GM12891 (cell line): ENCODE measurements at regions not wholly inside any gene's neighbourhood (a gene's known extent, or its start where the extent isn't known, plus 50 kb on each side); places are given as distances from the start of the nearest gene placed in this dataset.

Experiments
- DNase-seq: peaks from one replicate; pipeline ENCODE4 v3.0.0; 2011; ENCODE audit warnings: low spot score; ENCODE audit not compliant: insufficient read length
- FAIRE-seq: peaks from 2 replicates; lab custom pipeline; 2011; peaks lifted over from hg19 to GRCh38; lab: Jason Lieb, UNC
- PAX5 ChIP-seq: IDR thresholded peaks from 2 replicates; pipeline ENCODE4 v1.6.1; 2011; ENCODE audit warnings: low read length, moderate library complexity, mild to moderate bottlenecking; ENCODE audit not compliant: insufficient read depth, severe bottlenecking
- POLR2A ChIP-seq: IDR thresholded peaks from 2 replicates; pipeline ENCODE4 v1.6.1; 2011; ENCODE audit warnings: low read depth, low read length, control low read depth
- POLR2AphosphoS5 ChIP-seq: IDR thresholded peaks from 2 replicates; pipeline ENCODE4 v1.6.1; 2011; ENCODE audit warnings: low read depth, low read length, control low read depth
- POU2F2 ChIP-seq: IDR thresholded peaks from 2 replicates; pipeline ENCODE4 v1.6.1; 2011; ENCODE audit warnings: low read depth, mild to moderate bottlenecking, control low read depth, low read length, moderate library complexity
- SPI1 ChIP-seq: IDR thresholded peaks from 2 replicates; pipeline ENCODE4 v1.6.1; 2011; ENCODE audit warnings: low read depth, low read length, control low read depth
- TAF1 ChIP-seq: IDR thresholded peaks from 2 replicates; pipeline ENCODE4 v1.6.1; 2011; ENCODE audit warnings: low read depth, low read length, control low read depth

DNA sequence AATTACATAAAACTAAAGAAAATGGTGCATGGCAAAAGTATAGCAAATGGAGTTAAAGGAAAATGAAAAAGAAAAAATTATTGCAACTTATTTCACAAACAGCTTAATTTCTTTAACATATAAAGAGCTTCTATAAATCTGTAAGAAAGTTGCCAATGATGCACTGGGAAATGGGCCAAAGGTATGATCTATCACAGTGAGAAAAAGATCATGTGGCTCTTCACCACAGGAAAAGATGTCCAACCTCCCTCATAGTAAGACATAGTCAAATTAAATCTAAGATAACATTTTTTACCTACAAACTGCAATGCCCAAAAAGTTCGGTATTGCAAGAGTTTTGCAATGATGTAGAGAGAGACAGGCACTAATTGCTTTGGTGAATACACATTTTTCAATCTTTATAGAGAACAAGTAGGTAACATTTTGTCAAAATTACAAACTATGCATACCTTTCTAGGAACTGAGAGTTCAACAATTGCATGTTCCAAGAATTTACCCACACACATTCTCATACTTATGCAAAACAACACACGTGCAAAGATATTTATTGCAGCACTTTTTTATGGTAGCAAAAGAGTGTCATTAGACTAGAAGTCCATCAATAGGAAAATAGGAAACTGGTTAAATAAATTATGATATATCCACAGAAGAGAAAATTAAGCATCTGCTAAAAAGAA is 372.6 kb downstream of the QKI start:
- FAIRE-seq (peak; percentile 70), DNase-seq (no peak)
- TF ChIP-seq POLR2A = no peak
- TF ChIP-seq SPI1 = peak; percentile 42; the same call in 1 of the 2 replicates

DNA sequence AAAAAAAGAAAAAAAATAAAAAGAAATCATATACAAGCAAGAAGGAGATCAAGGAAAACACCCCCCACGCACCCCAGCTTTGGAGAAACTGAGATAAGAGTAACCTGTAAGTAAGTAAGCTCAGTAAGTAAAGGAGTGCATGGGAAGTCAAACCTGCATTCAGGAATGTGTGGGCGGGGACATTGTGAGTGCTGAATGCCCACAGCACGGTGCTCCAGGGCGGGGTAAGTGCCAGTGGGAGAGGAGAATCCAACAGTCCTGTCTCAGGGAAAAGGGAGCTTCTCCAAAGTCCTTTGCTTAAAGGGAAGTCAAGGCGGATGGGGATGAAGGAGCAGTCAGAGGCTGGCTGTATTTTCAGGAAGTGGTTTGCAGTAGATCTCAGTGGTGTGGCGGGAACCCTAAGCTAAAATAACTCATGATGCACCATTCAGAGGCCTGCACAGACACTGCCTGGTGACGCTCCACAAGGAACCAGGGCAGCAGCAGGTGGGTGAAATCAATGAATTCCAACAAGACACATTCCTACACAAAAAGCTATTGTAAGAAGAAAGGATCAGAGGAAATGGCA is 368.0 kb downstream of the QKI start:
- FAIRE-seq (peak; percentile 86), DNase-seq (peak; percentile 15)
- TF ChIP-seq POU2F2 = no peak
- no peak for TF ChIP-seq POLR2A
- no peak for TF ChIP-seq PAX5
- peak; percentile 85 for TF ChIP-seq SPI1

DNA sequence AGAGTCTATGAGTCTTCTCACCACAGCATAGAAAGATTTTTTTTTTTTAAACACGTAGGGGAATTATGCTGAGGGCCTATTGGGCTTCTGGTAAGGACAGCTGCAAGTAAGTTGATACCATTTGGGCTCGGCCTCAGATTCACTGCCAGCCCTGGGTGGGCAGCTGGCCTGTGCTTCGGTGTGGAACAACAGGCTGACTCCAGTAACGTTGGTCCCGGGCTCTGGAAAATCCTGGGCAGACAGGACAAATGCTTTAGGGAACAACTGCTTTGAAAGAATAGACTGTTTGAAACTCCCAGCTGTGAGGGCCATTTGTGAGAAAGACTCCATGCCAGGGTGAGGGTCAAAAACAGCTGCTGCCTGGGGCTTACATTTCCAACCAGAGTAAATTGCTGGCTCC is 366.5 kb downstream of the QKI start:
- DNase-seq (no peak), FAIRE-seq (no peak)
- TF ChIP-seq POU2F2 (no peak), POLR2AphosphoS5 (no peak), SPI1 (no peak), PAX5 (no peak), TAF1 (no peak), POLR2A (no peak)

DNA sequence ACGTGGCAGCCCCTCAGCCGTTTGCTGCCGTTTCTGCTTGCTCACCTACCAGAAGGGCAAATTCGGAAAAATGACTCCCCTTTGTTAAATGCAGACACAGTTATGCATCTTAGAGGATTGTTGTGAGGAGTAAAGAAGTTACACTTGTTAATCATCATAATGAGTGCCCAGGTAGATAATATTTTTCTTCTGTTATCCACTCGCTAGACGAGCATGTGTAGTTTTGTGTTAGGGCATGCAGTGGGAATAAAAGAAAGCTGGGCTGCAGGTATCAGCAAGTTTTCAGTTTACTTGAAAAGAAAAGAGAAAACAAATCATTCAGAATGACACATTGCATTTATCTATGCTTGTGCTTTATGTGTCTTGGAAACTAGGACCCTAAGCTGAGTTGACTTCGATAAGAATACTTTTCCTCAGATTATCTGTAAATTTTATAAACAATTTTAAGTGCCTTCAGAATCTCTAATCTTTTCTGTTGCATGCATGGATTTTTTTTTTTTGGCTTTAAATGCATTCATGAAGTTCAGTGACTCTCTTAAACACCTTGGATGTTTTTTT is 365.3 kb downstream of the QKI start:
- TF ChIP-seq SPI1 (no peak), POLR2A (no peak), PAX5 (no peak), TAF1 (no peak), POU2F2 (no peak), POLR2AphosphoS5 (no peak)
- DNase-seq (no peak), FAIRE-seq (no peak)

DNA sequence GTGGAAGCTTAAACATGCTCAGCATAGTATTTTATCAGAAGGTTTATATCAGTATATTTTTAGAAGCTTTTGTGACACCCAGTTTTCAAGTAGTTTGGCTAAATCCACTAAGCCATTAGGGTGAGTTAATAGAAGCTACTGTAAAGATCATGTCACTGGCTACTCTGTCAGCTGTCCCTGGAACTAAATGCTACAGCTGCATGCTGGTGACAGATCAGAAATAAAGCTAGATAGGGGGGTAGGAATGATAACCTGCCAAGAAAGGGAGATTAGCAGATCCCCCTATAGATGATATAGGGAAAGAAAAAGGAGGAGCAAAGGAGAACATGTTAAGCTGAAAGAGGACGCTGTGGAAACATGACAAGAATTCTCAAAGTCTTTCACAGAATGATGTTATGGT is 363.2 kb downstream of the QKI start:
- TF ChIP-seq PAX5 (no peak), SPI1 (no peak), POLR2AphosphoS5 (no peak), POLR2A (no peak), TAF1 (no peak), POU2F2 (no peak)
- DNase-seq (no peak), FAIRE-seq (no peak)

DNA sequence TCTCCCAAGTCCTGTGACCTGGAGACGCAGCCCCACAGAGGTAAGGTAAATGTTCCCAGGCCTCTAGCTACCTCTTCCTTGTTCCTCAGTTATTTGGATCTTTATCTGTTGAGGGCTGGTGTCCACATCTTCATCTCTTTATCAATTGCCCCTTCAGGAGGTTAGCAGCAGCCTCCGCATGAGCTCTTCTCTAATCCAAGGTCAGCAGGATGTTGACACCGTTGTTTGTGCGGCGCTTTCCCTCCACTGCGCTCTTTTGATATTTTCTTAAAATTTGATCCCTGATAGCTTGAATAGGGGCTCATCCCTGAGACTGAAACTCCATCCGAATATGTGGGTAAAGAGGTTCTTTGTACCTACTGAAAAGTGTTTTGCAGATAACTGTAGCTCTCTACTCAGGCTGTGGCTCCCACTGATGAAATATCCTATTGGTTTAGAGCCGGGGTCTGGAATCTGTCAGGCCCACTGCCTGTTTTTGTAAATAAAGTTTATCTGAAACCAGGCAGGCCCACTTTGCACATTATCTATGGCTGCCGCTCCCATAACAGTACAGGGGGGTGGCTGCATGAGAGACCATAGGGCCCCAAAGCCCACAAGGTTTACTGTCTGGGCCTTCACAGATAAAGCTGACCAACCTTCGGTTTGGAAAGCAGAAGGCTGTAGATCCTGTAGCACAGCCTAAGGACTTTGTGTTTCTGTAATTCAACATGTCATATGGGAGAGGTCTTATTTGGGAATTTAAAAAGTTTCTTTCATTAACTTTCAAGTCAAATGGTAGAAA is 362.6 kb downstream of the QKI start:
- DNase-seq = no peak
- FAIRE-seq = no peak
- no peak for TF ChIP-seq SPI1
- TF ChIP-seq POU2F2 = no peak
- TF ChIP-seq TAF1 = no peak
- no peak for TF ChIP-seq PAX5
- no peak for TF ChIP-seq POLR2A
- no peak for TF ChIP-seq POLR2AphosphoS5

DNA sequence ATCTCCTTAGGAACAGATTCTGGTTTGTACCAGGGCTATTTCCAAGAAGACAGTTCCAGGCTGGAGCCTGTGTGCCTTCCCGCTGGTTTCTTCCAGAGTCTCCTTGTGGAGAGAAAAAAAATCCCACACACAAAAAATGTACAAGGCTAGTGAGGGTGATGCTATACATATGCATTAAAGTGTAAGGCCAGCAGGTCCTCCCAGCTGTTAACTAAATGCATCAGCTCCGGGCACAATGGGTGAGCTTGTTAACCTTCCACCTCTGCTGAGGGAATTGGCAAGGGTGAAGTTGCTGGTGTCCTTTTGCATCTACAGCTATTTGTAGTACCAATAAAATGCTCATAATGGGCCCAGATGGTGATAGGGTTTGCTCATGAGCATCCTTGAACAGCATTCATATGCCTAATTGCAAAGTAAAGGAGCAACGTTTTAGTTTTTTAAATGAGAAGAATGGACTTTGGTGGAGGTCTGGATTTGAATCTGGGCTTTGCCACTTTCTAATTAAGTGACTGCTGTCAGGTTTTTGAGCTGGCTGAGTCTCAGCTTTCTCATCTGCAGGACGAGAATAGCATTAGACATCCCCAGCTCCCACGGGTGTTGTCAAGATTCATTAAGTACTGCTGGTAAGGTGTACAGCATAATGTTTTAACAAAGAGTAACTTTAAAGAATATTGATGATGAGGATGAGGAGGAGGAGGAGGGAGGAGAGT is 361.8 kb downstream of the QKI start:
- DNase-seq = no peak
- FAIRE-seq = no peak
- TF ChIP-seq POLR2AphosphoS5 (no peak), POLR2A (no peak), PAX5 (no peak), SPI1 (no peak), TAF1 (no peak), POU2F2 (no peak)

DNA sequence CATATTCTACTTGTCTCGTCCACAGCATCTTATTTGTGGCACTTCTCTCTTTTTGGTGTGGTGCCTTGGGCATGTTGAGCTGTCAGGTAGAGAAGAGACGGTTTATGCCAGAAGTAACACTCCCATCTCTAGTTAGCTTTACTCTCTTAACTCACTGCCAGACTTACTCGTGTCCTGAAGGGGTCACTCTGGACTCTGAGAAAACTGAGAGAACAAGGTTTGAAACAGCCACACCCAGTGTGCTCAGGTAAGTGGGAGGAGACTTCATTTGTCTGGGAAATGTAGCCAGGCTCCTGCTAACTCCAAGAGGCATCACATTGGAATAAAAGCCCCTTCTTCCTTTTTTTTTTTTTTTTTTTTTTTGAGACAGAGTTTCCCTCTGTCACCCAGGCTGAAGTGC is 360.8 kb downstream of the QKI start:
- DNase-seq (no peak), FAIRE-seq (peak; percentile 52)
- TF ChIP-seq SPI1 (no peak), POLR2A (no peak), PAX5 (no peak)

DNA sequence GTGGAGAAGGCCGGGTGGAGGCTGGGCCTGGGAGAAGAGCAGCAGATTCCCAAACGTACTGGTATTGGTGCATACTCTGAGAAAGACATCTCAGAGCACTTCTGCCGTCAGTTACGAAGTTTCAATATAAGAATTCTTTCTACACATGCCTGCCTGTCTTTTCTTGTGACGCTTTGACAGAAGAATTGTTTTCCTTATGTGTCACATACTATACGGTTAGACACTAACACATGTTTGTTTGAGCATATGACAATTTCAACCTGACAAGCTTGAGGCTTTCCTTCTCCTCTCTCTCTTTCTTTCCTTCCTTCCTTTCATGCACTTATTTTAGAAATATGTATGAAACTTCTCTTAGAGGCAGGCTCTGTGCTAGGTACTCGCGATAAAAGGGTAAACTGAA is 360.0 kb downstream of the QKI start:
- no peak for TF ChIP-seq POLR2A
- TF ChIP-seq TAF1 = no peak
- TF ChIP-seq POU2F2 = no peak
- TF ChIP-seq SPI1 = no peak
- TF ChIP-seq PAX5 = no peak
- TF ChIP-seq POLR2AphosphoS5 = no peak
- no peak for DNase-seq
- no peak for FAIRE-seq
